ENCODE measurements at regions not wholly inside any gene's neighbourhood (a gene's known extent, or its start where the extent isn't known, plus 50 kb on each side); places are given as distances from the start of the nearest gene placed in this dataset.
A peak's percentile ranks its signal among the peaks of the same experiment; 100 is the strongest.

DNA sequence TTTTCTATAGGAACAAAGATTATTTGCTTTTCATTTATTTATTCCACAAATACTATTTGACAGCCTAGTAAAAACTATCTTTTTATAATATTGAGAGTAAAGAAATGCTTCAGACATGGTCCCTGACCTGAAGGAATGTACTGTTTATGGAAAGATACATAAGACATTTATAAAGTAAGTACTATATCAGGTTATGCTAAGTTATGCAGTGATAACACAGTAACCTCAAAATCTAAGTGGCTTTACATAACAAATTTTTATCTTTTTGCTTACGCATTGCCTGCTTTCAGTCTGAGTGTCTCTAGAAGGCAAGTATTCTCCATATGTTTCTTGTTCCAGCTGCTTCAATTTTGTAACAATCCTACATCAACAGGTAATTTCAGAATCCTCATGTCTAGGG is 694.0 kb downstream of the SQOR start:
- DNase-seq (ENCODE audit: extremely low read depth in 1 of 11, low read depth in 9 of 11, low spot score in 4 of 11): no peak

DNA sequence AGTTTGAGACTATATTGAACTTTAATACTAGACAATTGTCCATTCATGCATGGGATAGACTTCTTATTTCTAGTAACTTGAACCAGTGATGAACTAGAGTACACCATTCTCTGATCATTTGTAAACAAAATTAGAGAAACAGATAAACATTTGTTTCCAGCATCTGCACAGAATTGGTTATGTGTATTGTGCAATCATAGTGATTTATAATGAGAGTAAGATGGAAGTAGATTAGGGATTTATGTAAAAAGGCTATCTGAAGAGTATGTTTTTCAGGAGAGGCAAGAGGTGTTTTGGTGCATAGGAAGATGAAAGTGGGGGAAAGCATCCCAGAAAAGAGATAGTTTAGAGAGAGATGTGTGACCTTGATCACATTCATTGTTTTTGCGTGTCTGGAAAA is 695.0 kb downstream of the SQOR start:
- no peak for DNase-seq (ENCODE audit: extremely low read depth in 1 of 11, low read depth in 9 of 11, low spot score in 4 of 11)

DNA sequence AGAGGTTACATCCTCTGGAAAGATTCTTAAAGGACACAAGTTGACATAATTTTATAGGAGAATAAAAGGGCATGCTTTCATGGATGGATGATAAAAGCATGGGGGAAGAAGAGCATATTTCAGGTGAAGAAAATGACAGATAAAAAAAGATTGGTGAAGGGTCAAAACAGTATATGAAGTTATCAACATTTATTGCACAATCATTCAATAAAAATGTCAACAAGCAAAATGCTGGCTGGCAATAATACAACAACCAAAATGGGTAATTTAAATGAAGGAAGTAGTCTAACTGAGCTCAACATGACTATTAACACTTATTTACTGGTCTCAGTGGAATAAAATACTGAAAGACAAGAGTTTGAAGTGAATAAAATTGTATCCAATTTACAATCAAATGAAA is 696.7 kb downstream of the SQOR start:
- DNase-seq (ENCODE audit: extremely low read depth in 1 of 11, low read depth in 9 of 11, low spot score in 4 of 11): no peak

DNA sequence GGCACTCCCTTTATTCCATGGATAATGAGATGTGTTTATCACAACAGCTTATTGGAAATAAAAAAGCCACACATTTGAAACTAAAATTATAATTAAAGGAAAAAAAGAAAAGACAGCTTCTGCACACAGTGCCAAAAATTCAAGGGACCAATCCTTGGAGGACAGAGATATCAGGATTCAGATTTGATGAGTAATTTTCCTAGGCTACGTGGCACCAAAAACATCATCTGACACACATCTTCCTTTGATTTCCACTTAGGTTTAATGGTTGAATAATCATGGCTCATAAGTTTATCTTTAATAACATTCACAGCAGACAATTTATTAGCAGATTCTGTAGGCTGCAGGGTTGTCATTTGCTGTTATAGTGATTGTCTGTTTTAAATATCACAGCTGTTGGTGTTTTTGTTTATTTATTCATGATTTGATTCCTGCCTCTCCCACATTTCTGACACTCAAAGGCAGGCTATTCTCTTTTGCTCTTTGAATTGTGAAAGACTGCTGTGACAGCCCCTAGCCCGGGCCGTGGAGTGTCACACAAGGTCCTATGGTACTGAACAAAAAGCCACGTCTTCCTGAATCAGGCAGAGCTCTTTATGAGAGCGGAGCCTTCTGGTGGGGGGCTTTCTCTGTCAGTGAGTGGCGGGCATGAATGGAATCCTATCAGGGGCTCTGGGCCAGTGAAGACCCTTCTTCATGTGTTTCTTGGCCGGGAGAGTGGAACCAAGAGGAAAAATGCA is 708.5 kb downstream of the SQOR start:
- no peak for DNase-seq (ENCODE audit: extremely low read depth in 1 of 11, low read depth in 9 of 11, low spot score in 4 of 11)

DNA sequence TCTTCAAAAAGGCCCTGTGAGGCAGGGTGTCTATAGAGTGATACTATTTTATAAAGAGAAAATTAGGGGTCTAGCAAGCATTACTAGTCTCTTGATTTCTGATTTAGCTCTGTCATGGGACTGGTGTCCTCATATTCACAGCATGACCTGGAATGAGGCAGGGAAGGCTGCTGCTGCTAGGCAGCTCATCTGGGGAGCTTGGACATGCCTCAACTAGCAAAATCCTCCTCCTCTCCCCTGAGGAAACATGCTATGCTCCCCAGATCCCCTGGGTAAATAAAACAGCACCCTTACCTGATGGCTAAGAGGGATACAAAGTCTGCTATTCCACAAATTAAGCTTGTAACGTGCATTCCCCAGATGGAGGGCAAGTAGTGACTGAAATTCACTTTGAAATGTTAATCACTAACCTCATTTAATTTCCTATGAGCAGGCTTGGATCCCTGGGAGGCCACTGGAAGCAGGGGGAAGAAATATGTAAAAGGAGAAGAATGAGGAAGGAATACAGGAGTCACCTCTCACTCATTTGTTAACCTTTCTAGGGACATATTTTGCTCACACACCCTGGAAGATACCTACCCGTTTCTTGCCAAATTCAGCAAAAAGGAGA is 709.4 kb downstream of the SQOR start:
- peak in 2 of 11 donors; percentile 21 to 33 for DNase-seq (ENCODE audit: extremely low read depth in 1 of 11, low read depth in 9 of 11, low spot score in 4 of 11)

DNA sequence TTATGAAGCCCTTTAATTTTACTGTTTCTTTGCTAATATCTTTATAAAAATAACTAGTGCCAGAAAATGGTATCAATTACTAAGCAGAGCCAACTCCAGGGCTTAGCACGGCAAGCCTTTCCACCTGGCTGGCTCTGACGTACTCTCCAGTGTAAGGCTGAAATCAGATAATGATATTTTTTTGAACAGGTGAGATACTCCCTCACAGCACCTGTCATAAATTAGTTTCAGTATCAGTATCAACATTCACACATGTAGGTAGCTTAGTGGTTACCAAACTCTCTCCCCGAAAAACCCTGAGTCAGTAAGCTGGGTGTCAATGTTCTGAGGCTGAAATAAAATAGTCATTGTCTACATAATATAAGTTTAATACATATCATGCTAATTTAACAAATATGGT is 710.1 kb downstream of the SQOR start:
- DNase-seq (ENCODE audit: extremely low read depth in 1 of 11, low read depth in 9 of 11, low spot score in 4 of 11): no peak

DNA sequence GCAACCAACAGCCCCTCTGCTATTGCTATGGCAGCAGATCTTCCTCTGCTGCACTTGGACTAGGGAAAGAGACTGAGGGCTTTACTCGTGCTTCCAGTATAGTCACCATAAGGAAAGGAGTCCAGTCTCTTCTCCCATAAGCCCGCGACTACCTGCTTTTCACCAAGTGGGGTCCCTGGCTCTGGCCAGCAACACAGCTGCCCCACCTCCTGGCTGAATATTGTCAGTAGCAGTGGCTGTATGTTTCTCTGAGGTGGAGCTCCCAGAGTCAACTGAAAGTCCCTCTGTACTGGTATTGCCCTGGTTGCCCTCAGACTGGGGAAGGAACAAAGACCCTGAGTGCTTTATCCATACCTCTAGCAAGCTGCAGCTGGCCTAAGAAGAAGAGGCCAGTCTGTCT is 719.6 kb downstream of the SQOR start:
- DNase-seq (ENCODE audit: extremely low read depth in 1 of 11, low read depth in 9 of 11, low spot score in 4 of 11): no peak

DNA sequence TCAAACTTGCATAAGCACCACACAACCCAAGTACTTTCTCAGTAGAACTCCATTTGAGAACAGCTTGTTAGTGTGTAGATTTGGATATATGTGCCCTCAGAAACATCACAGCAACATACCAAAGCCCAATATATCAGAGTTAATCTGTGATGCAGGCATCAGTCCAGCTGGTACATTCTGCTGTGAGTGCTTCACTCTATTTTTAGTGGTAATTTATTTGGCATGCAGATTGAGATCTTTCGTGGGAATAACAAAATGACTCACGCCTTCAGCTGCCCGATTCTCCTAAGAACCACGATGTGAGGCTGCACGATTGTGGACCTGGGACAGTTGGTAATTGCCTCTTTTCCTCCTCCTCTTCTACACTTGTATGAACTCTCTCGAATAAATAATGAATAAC is 730.7 kb downstream of the SQOR start:
- DNase-seq (ENCODE audit: extremely low read depth in 1 of 11, low read depth in 9 of 11, low spot score in 4 of 11): no peak

DNA sequence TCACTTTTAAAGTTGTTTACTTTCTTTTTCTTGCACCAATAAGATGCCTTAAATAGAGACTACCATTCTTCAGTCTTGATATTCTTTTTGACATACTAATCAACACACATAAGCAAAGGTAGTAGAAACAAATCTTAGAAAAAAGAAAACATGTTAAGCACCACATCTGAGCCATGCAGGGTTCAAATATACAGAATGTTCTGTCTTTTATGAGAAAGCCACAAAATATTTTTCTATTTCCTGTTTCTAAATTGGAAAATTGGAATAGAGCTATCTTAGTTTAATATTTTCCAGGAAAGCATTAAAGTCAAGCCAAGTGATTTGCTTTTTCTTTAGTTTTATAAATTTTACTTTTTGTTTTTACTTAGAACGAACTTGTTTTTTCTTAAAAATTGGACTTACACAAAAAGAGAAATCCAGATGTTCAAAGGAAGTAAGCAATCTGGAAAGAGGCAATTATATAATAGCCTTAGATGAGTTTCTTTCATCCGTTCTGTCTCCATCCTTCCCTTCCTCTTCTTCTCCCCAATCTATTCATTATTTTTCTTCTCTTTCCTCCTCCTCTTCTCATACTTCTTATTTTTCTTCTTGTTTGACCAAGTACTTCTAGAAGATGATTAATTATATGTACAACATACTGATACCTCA is 731.7 kb downstream of the SQOR start:
- no peak for DNase-seq (ENCODE audit: extremely low read depth in 1 of 11, low read depth in 9 of 11, low spot score in 4 of 11)

DNA sequence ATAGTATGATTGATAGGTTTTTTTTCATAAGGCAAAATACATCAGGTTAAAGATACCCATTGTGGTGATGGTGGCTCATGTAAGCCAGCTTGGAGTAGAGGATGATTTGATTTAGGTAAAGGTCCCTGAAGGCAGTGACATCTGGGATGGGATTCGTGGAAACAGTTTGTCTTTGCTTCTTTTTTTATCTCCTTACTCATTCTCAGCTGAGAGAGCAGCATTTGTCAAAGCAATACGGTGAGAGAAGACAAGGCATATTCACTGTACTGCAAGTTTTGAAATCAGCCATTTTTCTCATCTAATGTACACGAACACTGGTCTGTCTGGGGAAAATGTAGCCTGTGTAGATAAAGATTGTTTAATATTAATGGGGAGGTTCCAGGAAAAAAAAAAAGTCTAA is 749.1 kb downstream of the SQOR start:
- DNase-seq (ENCODE audit: extremely low read depth in 1 of 11, low read depth in 9 of 11, low spot score in 4 of 11): no peak

DNA sequence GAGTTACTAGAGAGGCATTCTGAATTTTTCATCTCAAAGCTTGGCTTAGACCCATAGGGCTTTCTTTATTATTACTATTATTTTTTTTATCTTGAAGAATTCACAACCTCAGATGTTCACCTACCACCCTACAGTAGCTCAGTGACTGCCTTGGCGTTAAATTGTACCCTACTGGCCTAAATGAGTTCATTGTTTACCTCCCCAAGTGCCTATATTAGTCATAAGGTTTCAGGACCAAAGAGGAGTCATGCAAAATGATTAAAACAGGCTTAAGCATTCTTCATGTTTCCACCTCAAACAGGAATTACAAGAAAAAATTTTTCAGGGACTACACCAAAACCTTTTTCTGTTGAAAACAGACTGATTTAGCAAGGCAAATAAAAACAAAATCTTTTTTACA is 751.5 kb downstream of the SQOR start:
- DNase-seq (ENCODE audit: extremely low read depth in 1 of 11, low read depth in 9 of 11, low spot score in 4 of 11): no peak

DNA sequence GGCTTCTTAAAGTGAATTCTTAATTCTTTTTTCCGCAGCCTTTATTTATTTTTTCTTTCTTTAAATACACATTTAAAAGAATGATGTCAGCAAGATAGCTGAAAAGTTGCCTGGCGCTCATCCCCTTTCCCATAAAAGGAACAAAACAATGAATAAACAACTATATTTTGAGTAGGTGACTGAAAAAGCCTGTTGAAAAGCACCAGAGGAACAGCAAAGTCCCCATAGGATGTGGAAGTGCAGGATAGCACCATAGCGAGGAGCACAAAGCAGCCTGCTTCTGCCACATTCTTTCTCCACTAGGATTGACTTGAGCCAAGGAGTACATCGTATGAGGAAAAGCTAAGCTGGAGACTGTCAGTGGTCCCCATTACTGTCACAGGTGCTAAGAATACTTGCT is 754.9 kb downstream of the SQOR start:
- no peak for DNase-seq (ENCODE audit: extremely low read depth in 1 of 11, low read depth in 9 of 11, low spot score in 4 of 11)

DNA sequence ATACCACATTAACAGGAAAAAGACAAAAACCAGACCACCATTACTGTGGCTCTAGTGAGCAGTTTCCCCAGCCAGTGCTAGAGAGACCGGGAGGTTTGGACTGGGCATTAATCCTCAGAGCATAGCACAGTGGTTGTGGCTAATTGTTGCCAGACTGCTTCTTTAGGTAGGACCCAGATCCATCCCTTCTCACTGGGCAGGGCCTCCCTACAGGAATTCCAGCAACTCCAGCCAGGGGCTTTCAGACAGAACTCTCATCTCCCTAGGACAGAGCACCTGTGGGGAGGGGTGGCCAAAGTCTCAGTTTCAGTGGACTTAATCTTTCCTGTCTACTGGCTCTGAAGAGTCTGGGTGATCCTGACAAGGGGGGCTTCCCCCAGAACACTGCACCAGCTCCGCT is 759.6 kb downstream of the SQOR start:
- DNase-seq (ENCODE audit: extremely low read depth in 1 of 11, low read depth in 9 of 11, low spot score in 4 of 11): no peak

DNA sequence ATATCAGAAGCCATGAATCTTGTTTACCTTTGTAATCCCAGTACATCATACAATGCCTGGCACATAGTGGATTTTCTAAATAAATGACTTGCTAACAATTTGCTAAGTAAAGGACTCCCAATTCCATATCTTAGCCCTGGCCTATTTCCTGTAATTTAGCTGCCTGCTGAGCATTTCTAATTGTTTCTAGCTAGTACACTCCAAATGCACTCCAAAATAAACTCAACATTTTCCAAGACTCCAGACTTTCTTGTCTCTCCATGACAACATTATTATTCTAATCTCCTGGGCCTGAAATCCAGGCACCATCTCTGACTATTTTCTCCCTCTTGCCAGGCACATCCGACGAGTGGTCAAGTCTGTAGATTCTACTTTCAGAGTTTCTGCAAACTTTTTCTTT is 773.5 kb downstream of the SQOR start:
- no peak for DNase-seq (ENCODE audit: extremely low read depth in 1 of 11, low read depth in 9 of 11, low spot score in 4 of 11)

DNA sequence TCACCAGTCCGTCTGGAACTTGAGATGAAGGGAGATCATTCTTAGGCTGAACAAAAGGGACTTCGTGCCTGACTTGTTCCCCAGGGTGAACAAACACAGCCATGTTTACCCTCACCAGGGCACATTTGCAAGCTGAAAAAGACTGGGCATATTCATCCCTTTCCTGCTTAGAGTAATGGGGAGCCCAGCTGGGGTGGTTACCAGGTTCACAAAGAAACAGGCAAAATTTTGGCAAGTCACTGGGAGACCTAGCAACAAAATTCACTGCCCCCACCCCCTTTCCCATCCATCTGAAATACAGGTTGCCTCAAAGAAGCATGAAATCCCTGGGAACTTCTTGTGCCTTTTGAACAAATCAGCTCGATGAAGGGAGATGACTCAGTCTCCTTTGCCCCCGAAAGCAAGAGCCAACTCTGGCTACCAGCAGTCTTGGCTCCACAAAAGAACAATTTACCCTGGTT is 775.0 kb downstream of the SQOR start:
- no peak for DNase-seq (ENCODE audit: extremely low read depth in 1 of 11, low read depth in 9 of 11, low spot score in 4 of 11)

DNA sequence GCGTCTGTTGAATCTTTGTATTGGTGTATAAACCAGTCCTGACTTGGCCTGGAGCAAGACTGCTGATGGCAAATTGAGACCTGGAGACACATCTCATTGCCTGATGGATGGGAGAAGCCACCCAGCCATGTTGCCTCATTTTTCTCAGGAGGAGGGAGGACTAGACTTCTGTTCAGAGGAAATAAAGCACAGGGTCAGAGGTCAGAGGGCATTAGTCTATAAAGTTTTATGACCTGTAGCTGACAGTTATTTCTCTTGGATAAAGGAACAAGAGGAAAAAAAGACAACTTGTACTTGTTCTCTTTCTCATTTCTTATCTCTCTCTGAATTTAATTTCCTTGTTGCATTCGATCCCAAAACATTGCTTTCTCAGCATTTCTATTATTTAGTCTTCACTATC is 775.9 kb downstream of the SQOR start:
- DNase-seq (ENCODE audit: extremely low read depth in 1 of 11, low read depth in 9 of 11, low spot score in 4 of 11): peak; percentile 47 to 78 (median 65)

DNA sequence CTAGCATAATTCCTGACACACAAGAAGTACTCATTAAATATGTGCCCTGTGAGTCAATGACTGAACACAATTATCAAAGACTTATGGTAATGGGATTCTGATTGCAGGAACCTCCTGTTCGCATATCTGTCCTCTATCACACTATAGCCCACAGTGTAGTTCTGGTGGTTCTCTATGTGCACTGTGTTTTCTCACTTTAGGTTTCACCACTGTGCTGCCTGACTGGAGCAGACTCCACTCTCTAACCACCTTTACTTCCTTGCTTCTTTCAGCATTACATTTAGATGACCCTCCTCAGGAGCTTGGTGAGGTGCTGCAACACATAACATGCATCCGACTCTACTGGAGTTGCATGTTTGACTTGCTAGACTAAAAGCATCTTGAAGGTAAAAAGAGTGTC is 777.1 kb downstream of the SQOR start:
- no peak for DNase-seq (ENCODE audit: extremely low read depth in 1 of 11, low read depth in 9 of 11, low spot score in 4 of 11)

DNA sequence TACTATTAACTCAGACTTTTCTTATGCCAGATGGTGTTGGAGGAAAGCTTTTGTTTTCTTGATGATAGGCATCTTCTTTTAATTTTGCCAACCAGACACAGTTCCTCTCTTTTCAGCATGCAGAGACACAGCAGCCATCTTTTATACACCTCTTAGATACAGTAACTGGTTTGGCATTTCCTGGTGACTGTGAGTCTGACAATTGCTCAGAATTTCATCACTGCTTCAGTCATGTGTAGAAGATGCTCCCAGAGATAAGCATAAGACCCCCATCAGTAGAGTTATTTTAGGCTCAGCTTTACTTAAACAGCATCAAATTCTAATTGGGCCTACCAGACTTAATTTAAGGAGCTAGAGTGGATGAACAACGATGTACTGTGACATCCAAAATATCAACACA is 779.0 kb downstream of the SQOR start:
- no peak for DNase-seq (ENCODE audit: extremely low read depth in 1 of 11, low read depth in 9 of 11, low spot score in 4 of 11)

DNA sequence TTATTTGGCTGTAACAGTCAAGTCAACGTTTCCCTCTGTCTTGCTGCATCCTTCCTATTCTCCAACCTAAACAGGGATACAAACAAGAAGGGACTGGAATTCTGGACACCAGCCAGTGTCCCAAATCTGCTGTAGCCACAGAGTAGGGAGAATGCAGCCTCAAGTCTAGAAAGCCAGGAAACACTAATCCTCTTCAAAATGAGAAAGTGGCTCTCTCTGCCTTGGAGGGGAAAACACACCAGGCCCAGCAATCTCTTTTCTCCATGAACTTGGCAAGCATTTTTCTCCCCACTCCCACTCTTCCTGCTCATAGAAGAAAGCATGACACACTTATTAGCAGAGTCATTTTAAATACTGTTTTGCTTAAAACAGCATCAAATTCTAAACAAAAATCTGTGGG is 781.7 kb downstream of the SQOR start:
- no peak for DNase-seq (ENCODE audit: extremely low read depth in 1 of 11, low read depth in 9 of 11, low spot score in 4 of 11)

DNA sequence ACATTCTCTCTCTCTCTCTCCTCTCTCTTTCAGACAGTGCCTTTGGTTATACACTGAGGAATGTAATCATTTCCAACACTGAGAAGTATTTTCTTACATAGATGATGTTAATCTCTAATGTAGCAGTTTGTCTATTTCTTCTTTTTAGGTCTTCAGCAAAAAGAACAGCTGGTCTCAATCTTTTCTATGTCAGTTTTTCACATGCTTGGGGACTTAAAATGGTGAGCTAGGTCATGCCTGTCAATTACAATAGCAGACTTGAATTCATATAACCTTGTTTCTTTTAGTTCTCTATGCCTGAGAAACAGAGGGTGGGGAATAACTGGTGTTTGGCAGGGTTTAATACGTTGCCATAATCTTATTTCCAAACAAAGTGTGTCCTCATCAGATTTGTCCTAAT is 786.2 kb downstream of the SQOR start:
- no peak for DNase-seq (ENCODE audit: extremely low read depth in 1 of 11, low read depth in 9 of 11, low spot score in 4 of 11)

All from renal cortex interstitium (tissue), 11 donors.